Activated T-helper 1 cell treated with anti-CD3 and anti-CD28 coated beads, Interleukin-12 subunit alpha, Interleukin-12 subunit beta, Interleukin-2, Interleukin-4 antibody, amounts not matched to agents 30 ng/mL and 10 ng/mL and 1 ng/mL, durations not matched to agents 14 hours and 24 hours and 36 hours (primary cell): ENCODE measurements at regions not wholly inside any gene's neighbourhood (a gene's known extent, or its start where the extent isn't known, plus 50 kb on each side); places are given as distances from the start of the nearest gene placed in this dataset.

Experiments used
- DNase-seq: peaks from one replicate; pipeline ENCODE4 v3.0.0; 2021; ENCODE audit warnings: low spot score
- H3K27ac Mint-ChIP-seq: one replicate; pipeline ENCODE4 v1.8.0; 2021; ENCODE audit warnings: mild to moderate bottlenecking, mixed read lengths
- H3K27me3 Mint-ChIP-seq: one replicate; pipeline ENCODE4 v1.8.0; 2022; ENCODE audit warnings: mild to moderate bottlenecking, moderate library complexity, mixed read lengths; ENCODE audit not compliant: insufficient read depth
- H3K36me3 Mint-ChIP-seq: one replicate; pipeline ENCODE4 v1.8.0; 2021; ENCODE audit warnings: low read depth, mixed read lengths
- H3K4me1 Mint-ChIP-seq: one replicate; pipeline ENCODE4 v1.8.0; 2021; ENCODE audit warnings: low read depth, mixed read lengths
- H3K4me3 Mint-ChIP-seq: one replicate; pipeline ENCODE4 v1.8.0; 2021; ENCODE audit warnings: mild to moderate bottlenecking, moderate library complexity, mixed read lengths
- H3K9me3 Mint-ChIP-seq: one replicate; pipeline ENCODE4 v1.8.0; 2021; ENCODE audit warnings: mixed read lengths
- intact Hi-C: fragments of 100-400 bp; cut with micrococcal nuclease; formaldehyde crosslinking; loops from one replicate; pipeline ENCODE4 v1.15.1; 2024

- intact Hi-C loops: no loop called here
- Mint-ChIP-seq H3K27ac (no peak overlapping the region), H3K4me3 (no peak overlapping the region), H3K9me3 (no peaks in the 10 kb centered on the region), H3K27me3 (no peaks in the 10 kb centered on the region), H3K36me3 (no peaks in the 10 kb centered on the region), H3K4me1 (no peaks in the 10 kb centered on the region)
- no peak for DNase-seq
Observed at GRCh38 chr2:48137829-48138228, 176.7 kb upstream of the FOXN2 start.

- H3K9me3 Mint-ChIP-seq: no peaks in the 10 kb centered on the region
- H3K4me3 Mint-ChIP-seq: no peak overlapping the region
- intact Hi-C loops: no loop called here
- no peak for DNase-seq
- H3K27me3 Mint-ChIP-seq: no peaks in the 10 kb centered on the region
- no peaks in the 10 kb centered on the region for H3K4me1 Mint-ChIP-seq
- no peaks in the 10 kb centered on the region for H3K36me3 Mint-ChIP-seq
- H3K27ac Mint-ChIP-seq: no peak overlapping the region
Observed at GRCh38 chr2:48138898-48139297, 175.6 kb upstream of the FOXN2 start.

DNA sequence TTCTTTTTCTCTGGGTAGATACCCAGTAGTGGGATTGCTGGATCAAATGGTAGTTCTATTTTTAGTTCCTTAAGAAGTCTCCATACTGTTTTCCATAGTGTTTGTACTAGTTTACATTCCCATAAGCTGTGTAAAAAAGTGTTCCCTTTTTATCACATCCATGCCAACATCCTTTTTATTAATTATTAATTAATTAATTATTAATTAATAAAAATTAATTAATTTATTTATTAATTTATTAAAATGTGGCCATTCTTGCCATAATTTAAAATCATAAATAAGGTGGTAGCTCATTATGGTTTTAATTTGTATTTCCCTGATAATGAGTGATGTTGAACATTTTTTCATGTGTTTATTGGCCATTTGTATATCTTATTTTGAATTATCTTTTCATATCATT is 173.9 kb upstream of the FOXN2 start:
- peaks cover 10% of the 10 kb centered on the region for H3K4me1 Mint-ChIP-seq

GRCh38 chr2:48144777-48145176 is 169.7 kb upstream of the FOXN2 start:
- H3K27me3 Mint-ChIP-seq: no peaks in the 10 kb centered on the region
- H3K9me3 Mint-ChIP-seq: no peaks in the 10 kb centered on the region
- H3K4me1 Mint-ChIP-seq: peaks cover 15% of the 10 kb centered on the region
- H3K36me3 Mint-ChIP-seq: no peaks in the 10 kb centered on the region
- intact Hi-C loops: no loop called here
- no peak overlapping the region for H3K27ac Mint-ChIP-seq
- H3K4me3 Mint-ChIP-seq: no peak overlapping the region
- no peak for DNase-seq

More for the DNA sequence above, 173.9 kb upstream of the FOXN2 start:
- H3K36me3 Mint-ChIP-seq: no peaks in the 10 kb centered on the region
- no peak for DNase-seq
- no peaks in the 10 kb centered on the region for H3K9me3 Mint-ChIP-seq
- intact Hi-C loops: no loop called here
- H3K4me3 Mint-ChIP-seq: no peak overlapping the region
- H3K27ac Mint-ChIP-seq: no peak overlapping the region
- H3K27me3 Mint-ChIP-seq: no peaks in the 10 kb centered on the region

GRCh38 chr2:48145845-48146452 is 168.5 kb upstream of the FOXN2 start:
- intact Hi-C loops: no loop called here
- Mint-ChIP-seq H3K4me1 (peaks cover 15% of the 10 kb centered on the region), H3K4me3 (no peak overlapping the region), H3K9me3 (no peaks in the 10 kb centered on the region), H3K27me3 (peaks cover 5% of the 10 kb centered on the region), H3K36me3 (no peaks in the 10 kb centered on the region), H3K27ac (peak overlapping the region; percentile 56)
- no peak for DNase-seq

- Mint-ChIP-seq H3K4me1 (peaks cover 15% of the 10 kb centered on the region), H3K27ac (no peak overlapping the region), H3K27me3 (peaks cover 8% of the 10 kb centered on the region), H3K9me3 (no peaks in the 10 kb centered on the region), H3K36me3 (no peaks in the 10 kb centered on the region), H3K4me3 (no peak overlapping the region)
- intact Hi-C loops: no loop called here
- DNase-seq: no peak
Observed at GRCh38 chr2:48146552-48146951, 167.9 kb upstream of the FOXN2 start.

DNA sequence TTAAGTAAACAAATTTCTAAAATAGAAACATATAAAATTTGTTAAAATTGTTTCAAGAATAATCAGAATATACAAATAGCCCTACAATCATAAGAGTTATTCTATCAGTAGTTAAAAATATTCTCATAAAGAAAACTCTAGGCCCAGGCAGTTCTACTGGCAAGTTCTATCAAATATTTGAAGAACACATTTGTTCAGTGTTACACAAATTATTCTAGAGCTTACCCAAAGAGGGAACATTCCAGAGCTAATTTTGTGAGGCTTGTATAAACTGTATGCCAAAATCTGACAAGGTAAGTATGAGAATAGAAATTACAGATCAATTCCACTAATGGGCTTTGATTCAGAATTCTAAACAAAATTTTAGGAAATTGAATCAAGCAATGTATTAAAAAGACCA is 166.8 kb upstream of the FOXN2 start:
- Mint-ChIP-seq H3K9me3 (no peaks in the 10 kb centered on the region), H3K4me1 (peaks cover 15% of the 10 kb centered on the region), H3K27me3 (peaks cover 8% of the 10 kb centered on the region), H3K4me3 (no peak overlapping the region), H3K36me3 (no peaks in the 10 kb centered on the region), H3K27ac (no peak overlapping the region)
- intact Hi-C loops: no loop called here
- DNase-seq: no peak

DNA sequence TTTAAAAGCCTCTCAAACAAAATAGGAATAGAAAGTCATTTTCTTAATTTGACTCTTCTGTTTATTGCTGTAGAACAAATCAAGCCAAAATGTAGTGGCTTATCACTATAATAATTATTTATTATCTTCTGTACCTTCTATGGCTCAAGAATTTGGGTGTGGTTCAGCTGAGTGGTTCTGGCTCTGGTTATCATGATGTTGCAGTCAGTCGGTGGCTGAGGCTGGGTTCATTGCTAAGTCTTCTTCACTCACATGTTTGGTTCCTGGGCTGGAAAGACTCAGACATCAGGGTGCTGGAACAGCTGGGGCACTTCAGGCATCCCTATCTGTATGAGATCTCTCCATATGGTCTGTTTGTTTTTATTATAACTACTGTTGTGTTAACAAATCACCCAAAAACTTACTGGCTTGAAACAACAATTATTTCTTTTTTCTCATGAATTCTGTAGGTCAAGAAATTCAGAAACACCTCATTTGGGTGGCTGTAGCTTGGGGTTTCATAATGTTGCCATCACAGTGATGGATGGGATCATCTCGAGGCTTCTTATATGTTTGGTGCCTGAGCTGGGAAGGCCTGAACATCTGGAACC is 165.5 kb upstream of the FOXN2 start:
- intact Hi-C loops: no loop called here
- H3K36me3 Mint-ChIP-seq: no peaks in the 10 kb centered on the region
- no peaks in the 10 kb centered on the region for H3K9me3 Mint-ChIP-seq
- H3K4me1 Mint-ChIP-seq: peaks cover 15% of the 10 kb centered on the region
- H3K4me3 Mint-ChIP-seq: no peak overlapping the region
- peaks cover 8% of the 10 kb centered on the region for H3K27me3 Mint-ChIP-seq
- H3K27ac Mint-ChIP-seq: no peak overlapping the region
- no peak for DNase-seq

DNA sequence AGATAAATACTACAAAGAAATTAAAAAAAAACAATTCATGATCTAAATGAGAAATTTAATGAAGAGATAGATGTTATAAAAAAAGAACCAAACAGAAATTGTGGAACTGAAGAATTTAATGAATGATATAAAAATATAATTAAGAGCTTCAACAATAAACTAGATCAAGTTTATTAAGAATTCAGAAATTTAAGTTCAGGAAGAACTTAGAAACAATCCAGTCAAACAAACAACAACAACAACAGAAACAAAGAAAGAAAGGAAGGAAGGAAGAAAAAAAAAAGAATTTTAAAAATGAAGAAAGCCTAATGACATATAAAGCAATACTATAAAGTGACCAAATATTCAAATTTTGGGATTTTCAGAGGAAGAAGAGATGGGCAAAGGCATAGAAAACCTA is 157.3 kb upstream of the FOXN2 start:
- Mint-ChIP-seq H3K36me3 (no peaks in the 10 kb centered on the region), H3K27ac (no peak overlapping the region), H3K9me3 (peaks cover 31% of the 10 kb centered on the region)

GRCh38 chr2:48161628-48162027 is 152.9 kb upstream of the FOXN2 start:
- Mint-ChIP-seq H3K27me3 (peaks cover 13% of the 10 kb centered on the region), H3K36me3 (no peaks in the 10 kb centered on the region), H3K4me1 (no peaks in the 10 kb centered on the region), H3K9me3 (peaks cover 37% of the 10 kb centered on the region), H3K4me3 (no peak overlapping the region), H3K27ac (no peak overlapping the region)
- no peak for DNase-seq
- intact Hi-C loops: no loop called here

More for the DNA sequence above, 157.3 kb upstream of the FOXN2 start:
- no peak for DNase-seq
- H3K27me3 Mint-ChIP-seq: peaks cover 11% of the 10 kb centered on the region
- H3K4me3 Mint-ChIP-seq: no peak overlapping the region
- intact Hi-C loops: no loop called here
- no peaks in the 10 kb centered on the region for H3K4me1 Mint-ChIP-seq

DNA sequence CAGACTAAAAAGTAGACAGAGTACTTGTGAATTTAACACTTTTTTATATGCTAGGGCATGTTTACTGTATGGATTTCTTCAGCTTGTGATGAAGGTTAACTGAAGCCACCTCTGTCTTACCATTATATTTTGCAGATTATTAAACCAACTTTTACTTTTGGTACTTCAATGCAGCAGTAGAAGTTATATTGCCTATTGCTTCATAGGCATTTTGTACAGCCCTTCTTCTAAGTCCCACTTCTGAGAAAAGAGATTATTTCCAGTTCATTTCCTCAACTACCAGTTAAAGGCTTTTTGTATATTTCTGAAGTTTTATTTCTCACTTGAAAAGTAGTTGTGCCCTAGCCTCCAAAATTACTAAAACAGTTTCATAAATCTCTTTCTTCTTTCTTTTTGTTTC is 151.7 kb upstream of the FOXN2 start:
- H3K36me3 Mint-ChIP-seq: no peaks in the 10 kb centered on the region
- no peak overlapping the region for H3K27ac Mint-ChIP-seq
- H3K4me3 Mint-ChIP-seq: no peak overlapping the region
- no peak for DNase-seq
- peaks cover 34% of the 10 kb centered on the region for H3K9me3 Mint-ChIP-seq
- H3K4me1 Mint-ChIP-seq: no peaks in the 10 kb centered on the region
- intact Hi-C loops: no loop called here
- peaks cover 13% of the 10 kb centered on the region for H3K27me3 Mint-ChIP-seq

GRCh38 chr2:48165070-48165753 is 149.3 kb upstream of the FOXN2 start:
- Mint-ChIP-seq H3K36me3 (no peaks in the 10 kb centered on the region), H3K4me1 (no peaks in the 10 kb centered on the region), H3K27ac (no peak overlapping the region), H3K4me3 (no peak overlapping the region), H3K9me3 (peaks cover 23% of the 10 kb centered on the region), H3K27me3 (peaks cover 2% of the 10 kb centered on the region)
- intact Hi-C loops: no loop called here
- DNase-seq: no peak

DNA sequence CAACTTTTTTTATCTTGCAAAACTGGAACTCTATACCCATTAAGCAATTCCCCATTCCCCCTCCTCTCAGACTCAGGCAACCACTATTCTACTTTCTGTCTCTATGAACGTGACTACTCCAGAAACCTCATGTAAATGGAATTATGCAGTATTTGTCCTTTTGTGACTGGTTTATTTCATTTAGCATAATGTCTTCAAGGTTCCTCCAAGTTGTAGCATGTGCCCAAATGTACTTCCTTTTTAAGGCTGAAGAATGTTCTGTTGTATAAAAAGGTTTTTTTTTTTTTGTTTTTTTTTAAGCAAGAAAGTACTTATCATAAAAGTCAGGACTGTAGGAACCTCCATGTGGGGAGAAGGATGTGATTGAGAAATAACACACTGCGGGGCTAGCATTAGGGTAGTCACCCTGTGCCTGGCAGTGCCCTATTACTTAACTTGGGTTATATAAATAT is 145.3 kb upstream of the FOXN2 start:
- Mint-ChIP-seq H3K27ac (no peak overlapping the region), H3K27me3 (peaks cover 2% of the 10 kb centered on the region), H3K9me3 (peaks cover 15% of the 10 kb centered on the region), H3K4me3 (no peak overlapping the region), H3K36me3 (no peaks in the 10 kb centered on the region), H3K4me1 (no peaks in the 10 kb centered on the region)
- intact Hi-C loops: no loop called here
- no peak for DNase-seq
